NCI-H1105 (cell line): ENCODE measurements at regions not wholly inside any gene's neighbourhood (a gene's known extent, or its start where the extent isn't known, plus 50 kb on each side); places are given as distances from the start of the nearest gene placed in this dataset.
"Not testable (repeated sequence)": the region's sequence is repeated elsewhere in the genome, so short reads cannot be mapped to it uniquely, and the experiment has no call there.

Source experiments
- DNase-seq: peaks from one replicate; lab custom pipeline; 2025; lab: John Stamatoyannopoulos, UW

- DNase-seq, result no peak
Observed at GRCh38 chr7:156590212-156590611, 50.4 kb upstream of the RNF32 start.

GRCh38 chr7:156589808-156590207 is 50.8 kb upstream of the RNF32 start:
- DNase-seq, result no peak

GRCh38 chr7:156585926-156586325 is 54.6 kb upstream of the RNF32 start:
- no peak for DNase-seq

GRCh38 chr7:156585025-156585648 is 55.4 kb upstream of the RNF32 start:
- DNase-seq, result no peak

- no peak for DNase-seq
Observed at GRCh38 chr7:156582591-156583123, 57.9 kb upstream of the RNF32 start.

- no peak for DNase-seq
Observed at GRCh38 chr7:156580036-156580435, 60.5 kb upstream of the RNF32 start.

GRCh38 chr7:156579566-156579965 is 61.0 kb upstream of the RNF32 start:
- DNase-seq, result no peak

- no peak for DNase-seq
Observed at GRCh38 chr7:156578978-156579430, 61.6 kb upstream of the RNF32 start.

- DNase-seq, result no peak
Observed at GRCh38 chr7:156578578-156578940, 62.0 kb upstream of the RNF32 start.

- DNase-seq, result no peak
Observed at GRCh38 chr7:156577645-156578577, 62.7 kb upstream of the RNF32 start.

- no peak for DNase-seq
Observed at GRCh38 chr7:156576216-156577058, 64.1 kb upstream of the RNF32 start.

GRCh38 chr7:156568258-156568657 is 72.3 kb upstream of the RNF32 start:
- no peak for DNase-seq

- no peak for DNase-seq
Observed at GRCh38 chr7:156566812-156567549, 73.6 kb upstream of the RNF32 start.

- DNase-seq, result not testable (repeated sequence)
Observed at GRCh38 chr7:156565002-156565401, 75.6 kb upstream of the RNF32 start.

GRCh38 chr7:156560696-156561095 is 79.9 kb upstream of the RNF32 start:
- no peak for DNase-seq

- no peak for DNase-seq
Observed at GRCh38 chr7:156560075-156560474, 80.5 kb upstream of the RNF32 start.

- DNase-seq, result no peak
Observed at GRCh38 chr7:156559001-156559400, 81.6 kb upstream of the RNF32 start.

- DNase-seq, result no peak
Observed at GRCh38 chr7:156558198-156558597, 82.4 kb upstream of the RNF32 start.

- no peak for DNase-seq
Observed at GRCh38 chr7:156556083-156556482, 84.5 kb upstream of the RNF32 start.

- DNase-seq, result no peak
Observed at GRCh38 chr7:156554488-156554887, 86.1 kb upstream of the RNF32 start.

GRCh38 chr7:156549636-156550035 is 90.9 kb upstream of the RNF32 start:
- no peak for DNase-seq
